Colonic mucosa (tissue), 4 donors: ENCODE measurements at regions not wholly inside any gene's neighbourhood (a gene's known extent, or its start where the extent isn't known, plus 50 kb on each side); places are given as distances from the start of the nearest gene placed in this dataset.

Source experiments
- DNase-seq: peaks from one replicate; pipeline ENCODE4 v3.0.0-alpha.2; 2020
- H3K27ac ChIP-seq: fragments of 200-600 bp; one replicate; pipeline ENCODE4 v1.8.0; 2021
- H3K27me3 ChIP-seq: fragments of 200-600 bp; one replicate; pipeline ENCODE4 v1.8.0; 2021
- H3K36me3 ChIP-seq: fragments of 200-600 bp; one replicate; pipeline ENCODE4 v1.8.0; 2021
- H3K4me1 ChIP-seq: fragments of 200-600 bp; one replicate; pipeline ENCODE4 v1.8.0; 2021; ENCODE audit warnings: mild to moderate bottlenecking
- H3K4me3 ChIP-seq: fragments of 200-600 bp; one replicate; pipeline ENCODE4 v1.8.0; 2021
- H3K9ac ChIP-seq, 2 donors: one replicate each; pipeline ENCODE4 v1.7.0; 2013; ENCODE audit warnings: control low read depth in 2 of 2, low read depth in 2 of 2, low read length in 2 of 2
- H3K9me3 ChIP-seq: fragments of 200-600 bp; one replicate; pipeline ENCODE4 v1.8.0; 2021
- intact Hi-C: fragments of 100-400 bp; cut with DNase I; formaldehyde crosslinking; loops from one replicate; pipeline ENCODE4 v1.14.1; 2022
- TF ChIP-seq, protein P1 (sequence below): fragments of 200-600 bp; IDR thresholded peaks from one replicate; pipeline ENCODE4 v1.8.0; 2022; ENCODE audit warnings: antibody characterized with exemption, mild to moderate bottlenecking
- donor health status: healthy.
- donor health status: DM: no; HTN: no; CAD: no.
- donor health status: DM: no; HTN: no; CAD: no.

DNA sequence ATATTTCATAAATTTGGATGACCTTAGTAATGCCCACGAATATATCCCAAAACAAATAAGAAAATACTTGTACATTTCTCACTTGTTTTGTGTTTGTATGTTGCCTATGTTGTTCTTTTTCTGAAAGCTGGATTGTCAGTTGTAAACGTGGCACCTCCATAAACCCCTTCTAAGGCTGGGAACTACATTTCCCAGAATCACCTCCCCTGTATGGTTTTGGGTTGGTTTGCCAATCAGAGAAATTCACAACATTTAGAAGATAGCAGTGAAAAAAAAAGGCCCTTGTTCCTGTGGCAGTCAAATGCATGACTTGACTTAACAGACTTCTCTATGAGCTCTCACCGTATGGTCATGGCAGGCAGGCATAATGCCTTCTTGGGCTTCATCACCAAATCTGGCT is 676.3 kb upstream of the STEAP1 start:
- no peaks in the 10 kb centered on the region for H3K9me3 ChIP-seq
- intact Hi-C loops, result no loop called here
- TF ChIP-seq, protein P1, sequence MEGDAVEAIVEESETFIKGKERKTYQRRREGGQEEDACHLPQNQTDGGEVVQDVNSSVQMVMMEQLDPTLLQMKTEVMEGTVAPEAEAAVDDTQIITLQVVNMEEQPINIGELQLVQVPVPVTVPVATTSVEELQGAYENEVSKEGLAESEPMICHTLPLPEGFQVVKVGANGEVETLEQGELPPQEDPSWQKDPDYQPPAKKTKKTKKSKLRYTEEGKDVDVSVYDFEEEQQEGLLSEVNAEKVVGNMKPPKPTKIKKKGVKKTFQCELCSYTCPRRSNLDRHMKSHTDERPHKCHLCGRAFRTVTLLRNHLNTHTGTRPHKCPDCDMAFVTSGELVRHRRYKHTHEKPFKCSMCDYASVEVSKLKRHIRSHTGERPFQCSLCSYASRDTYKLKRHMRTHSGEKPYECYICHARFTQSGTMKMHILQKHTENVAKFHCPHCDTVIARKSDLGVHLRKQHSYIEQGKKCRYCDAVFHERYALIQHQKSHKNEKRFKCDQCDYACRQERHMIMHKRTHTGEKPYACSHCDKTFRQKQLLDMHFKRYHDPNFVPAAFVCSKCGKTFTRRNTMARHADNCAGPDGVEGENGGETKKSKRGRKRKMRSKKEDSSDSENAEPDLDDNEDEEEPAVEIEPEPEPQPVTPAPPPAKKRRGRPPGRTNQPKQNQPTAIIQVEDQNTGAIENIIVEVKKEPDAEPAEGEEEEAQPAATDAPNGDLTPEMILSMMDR, result no peak
- no peak for DNase-seq
- H3K4me1 ChIP-seq, result no peaks in the 10 kb centered on the region
- H3K36me3 ChIP-seq, result no peaks in the 10 kb centered on the region
- H3K27me3 ChIP-seq, result no peaks in the 10 kb centered on the region
- no peak overlapping the region for H3K27ac ChIP-seq
- no peak overlapping the region for H3K9ac ChIP-seq
- no peak overlapping the region for H3K4me3 ChIP-seq

DNA sequence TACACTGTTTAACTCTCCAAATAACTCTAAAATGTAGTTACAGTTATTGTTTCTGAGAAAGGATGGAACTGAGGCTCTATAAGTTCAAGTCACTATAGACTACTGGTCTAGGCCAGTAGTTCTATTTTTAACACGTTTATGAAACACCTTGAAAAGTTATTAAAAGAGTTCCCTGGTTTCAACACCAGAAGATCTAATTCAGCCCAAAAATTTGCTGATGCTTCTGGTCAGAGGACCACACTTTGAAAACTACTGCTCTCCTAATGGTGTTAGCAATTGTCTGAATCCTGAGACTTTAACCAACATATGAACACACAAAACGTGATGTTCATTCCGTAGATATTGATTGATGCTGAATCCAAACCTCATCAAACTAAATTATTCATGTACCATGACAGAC is 658.6 kb upstream of the STEAP1 start:
- Histone ChIP-seq H3K27ac (no peak overlapping the region), H3K4me3 (no peak overlapping the region), H3K27me3 (no peaks in the 10 kb centered on the region), H3K4me1 (no peaks in the 10 kb centered on the region), H3K9me3 (no peaks in the 10 kb centered on the region), H3K9ac (no peak overlapping the region), H3K36me3 (no peaks in the 10 kb centered on the region)
- DNase-seq, result no peak
- intact Hi-C loops, result no loop called here
- TF ChIP-seq, protein P1, result no peak

DNA sequence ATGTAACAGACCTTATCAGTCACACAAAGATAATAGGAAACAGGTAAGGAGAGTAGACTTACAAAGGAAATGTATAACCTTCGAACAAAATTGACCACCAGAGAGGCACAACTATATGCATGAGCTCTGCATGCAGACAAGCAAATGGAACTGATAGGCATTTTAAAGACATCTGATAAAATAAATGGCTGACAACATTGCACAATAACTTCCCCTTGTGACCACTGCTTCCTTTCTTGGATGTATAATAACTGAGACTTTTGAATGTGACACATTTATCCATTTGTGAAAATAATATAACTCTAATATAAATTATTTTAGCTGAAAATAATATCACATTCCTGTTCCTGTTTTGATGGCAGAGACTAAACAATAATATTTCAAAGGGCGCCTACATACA is 654.2 kb upstream of the STEAP1 start:
- intact Hi-C loops, result no loop called here
- Histone ChIP-seq H3K9me3 (no peaks in the 10 kb centered on the region), H3K27me3 (no peaks in the 10 kb centered on the region), H3K4me1 (no peaks in the 10 kb centered on the region), H3K27ac (no peak overlapping the region), H3K36me3 (no peaks in the 10 kb centered on the region), H3K4me3 (no peak overlapping the region), H3K9ac (no peak overlapping the region)
- DNase-seq, result no peak
- TF ChIP-seq, protein P1, result no peak

DNA sequence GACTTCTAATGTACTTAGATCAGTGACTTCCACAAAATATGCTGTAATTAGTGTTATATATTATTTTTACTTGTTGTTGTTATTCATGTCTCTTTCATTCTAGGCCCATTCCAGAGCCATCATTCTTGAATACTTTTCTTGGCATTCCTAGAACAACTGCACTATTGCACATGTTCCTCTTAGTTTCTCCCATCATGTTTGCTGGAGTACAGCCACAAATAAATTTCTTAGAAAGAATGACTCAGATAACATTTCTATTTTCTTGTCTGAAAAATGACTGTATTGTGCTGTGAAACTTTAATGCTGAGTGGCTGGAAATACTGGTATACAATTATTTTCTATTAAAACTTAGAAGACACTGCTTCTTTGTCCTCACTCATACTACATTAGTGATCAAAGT is 651.0 kb upstream of the STEAP1 start:
- intact Hi-C loops, result no loop called here

DNA sequence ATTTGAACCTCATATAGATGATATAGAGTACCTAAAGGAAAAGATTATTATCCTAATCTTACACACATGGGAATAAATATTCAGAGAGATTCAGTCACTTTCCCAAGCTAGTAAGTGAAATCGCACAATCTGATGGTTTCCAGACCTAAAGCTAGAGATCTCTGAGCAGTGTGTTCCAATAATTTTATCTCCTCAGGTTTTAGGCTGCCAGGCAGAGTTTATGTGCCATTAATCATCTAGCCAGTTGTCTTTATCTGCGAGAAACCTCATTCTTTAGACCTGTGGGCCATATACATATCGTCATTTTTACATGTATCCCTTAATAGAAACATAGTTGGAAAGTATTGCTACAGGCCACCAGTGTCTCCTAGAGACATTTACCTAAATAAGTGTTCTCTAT is 647.2 kb upstream of the STEAP1 start:
- Histone ChIP-seq H3K9me3 (no peaks in the 10 kb centered on the region), H3K27me3 (no peaks in the 10 kb centered on the region), H3K9ac (no peak overlapping the region), H3K27ac (no peak overlapping the region), H3K4me3 (no peak overlapping the region), H3K36me3 (no peaks in the 10 kb centered on the region), H3K4me1 (no peaks in the 10 kb centered on the region)
- TF ChIP-seq, protein P1, result no peak
- intact Hi-C loops, result no loop called here
- DNase-seq, result no peak

More for the DNA sequence above, 651.0 kb upstream of the STEAP1 start:
- TF ChIP-seq, protein P1, result no peak
- H3K9ac ChIP-seq, result no peak overlapping the region
- H3K36me3 ChIP-seq, result no peaks in the 10 kb centered on the region
- no peak overlapping the region for H3K27ac ChIP-seq
- no peak overlapping the region for H3K4me3 ChIP-seq
- H3K9me3 ChIP-seq, result no peaks in the 10 kb centered on the region
- DNase-seq, result no peak
- H3K4me1 ChIP-seq, result no peaks in the 10 kb centered on the region
- H3K27me3 ChIP-seq, result no peaks in the 10 kb centered on the region

DNA sequence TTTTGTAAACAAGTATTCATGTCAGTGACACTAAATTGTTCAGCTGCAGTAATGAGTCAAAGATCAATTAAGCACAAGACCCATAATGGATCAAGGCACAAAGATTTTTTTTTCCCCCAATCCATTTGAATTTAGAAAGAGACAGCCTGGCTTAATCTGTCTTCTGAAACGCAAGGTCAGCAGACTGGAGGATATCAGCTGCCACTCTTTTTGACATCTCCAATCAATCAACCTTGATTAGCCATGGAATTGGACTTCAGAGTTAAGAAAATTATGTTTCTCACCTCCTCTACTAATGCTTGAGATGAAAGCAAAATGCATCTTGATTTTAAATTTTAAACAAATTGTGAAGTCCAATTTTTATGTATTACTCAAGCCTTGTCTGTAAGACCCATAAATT is 642.4 kb upstream of the STEAP1 start:
- TF ChIP-seq, protein P1, result no peak
- Histone ChIP-seq H3K4me3 (no peak overlapping the region), H3K9ac (no peak overlapping the region), H3K4me1 (no peaks in the 10 kb centered on the region), H3K36me3 (no peaks in the 10 kb centered on the region), H3K27ac (no peak overlapping the region), H3K27me3 (no peaks in the 10 kb centered on the region), H3K9me3 (no peaks in the 10 kb centered on the region)
- intact Hi-C loops, result no loop called here
- DNase-seq, result no peak
